H1 (cell line): ENCODE measurements at regions not wholly inside any gene's neighbourhood (a gene's known extent, or its start where the extent isn't known, plus 50 kb on each side); places are given as distances from the start of the nearest gene placed in this dataset.

Source experiments
- CHD2 ChIP-seq: IDR thresholded peaks from 2 replicates; pipeline ENCODE4 v1.6.1; 2012; ENCODE audit warnings: low read length, improper control_type of control experiment
- SUZ12 ChIP-seq: fragments of 200-600 bp; sonication (generic); IDR thresholded peaks from 2 replicates; pipeline ENCODE4 v1.6.1; 2012; ENCODE audit warnings: mild to moderate bottlenecking, inconsistent platforms, low read length, moderate library complexity, mixed read lengths
- TAF7 ChIP-seq: optimal IDR thresholded peaks from 2 replicates; pipeline ENCODE3; 2011; ENCODE audit warnings: low read depth, mild to moderate bottlenecking, inconsistent platforms, low read length, moderate library complexity, borderline replicate concordance

DNA sequence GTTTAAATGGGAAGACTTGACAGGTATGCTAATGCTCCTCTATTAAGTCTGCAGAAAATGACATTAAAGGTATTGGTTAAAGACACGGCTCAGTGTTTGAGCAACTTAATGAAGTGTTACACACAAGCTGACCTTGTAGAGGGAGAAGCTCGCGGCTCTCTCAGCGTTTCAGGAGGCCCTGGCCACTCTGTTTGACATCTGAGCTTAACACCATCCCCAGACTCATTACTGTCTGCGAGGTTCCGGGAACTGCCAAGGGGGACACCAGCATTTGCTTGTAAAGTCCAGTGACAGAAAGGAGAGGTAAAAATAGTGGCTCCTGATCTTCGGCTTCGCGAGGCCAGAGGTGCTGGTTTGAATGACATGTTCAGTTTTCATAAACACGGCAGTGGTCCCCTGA, 540.7 kb upstream of the CADM1 start (continued):
- TF ChIP-seq TAF7 (no peak), CHD2 (no peak), SUZ12 (no peak)
